ENCODE measurements at regions not wholly inside any gene's neighbourhood (a gene's known extent, or its start where the extent isn't known, plus 50 kb on each side); places are given as distances from the start of the nearest gene placed in this dataset.

- TF ChIP-seq, protein P1, sequence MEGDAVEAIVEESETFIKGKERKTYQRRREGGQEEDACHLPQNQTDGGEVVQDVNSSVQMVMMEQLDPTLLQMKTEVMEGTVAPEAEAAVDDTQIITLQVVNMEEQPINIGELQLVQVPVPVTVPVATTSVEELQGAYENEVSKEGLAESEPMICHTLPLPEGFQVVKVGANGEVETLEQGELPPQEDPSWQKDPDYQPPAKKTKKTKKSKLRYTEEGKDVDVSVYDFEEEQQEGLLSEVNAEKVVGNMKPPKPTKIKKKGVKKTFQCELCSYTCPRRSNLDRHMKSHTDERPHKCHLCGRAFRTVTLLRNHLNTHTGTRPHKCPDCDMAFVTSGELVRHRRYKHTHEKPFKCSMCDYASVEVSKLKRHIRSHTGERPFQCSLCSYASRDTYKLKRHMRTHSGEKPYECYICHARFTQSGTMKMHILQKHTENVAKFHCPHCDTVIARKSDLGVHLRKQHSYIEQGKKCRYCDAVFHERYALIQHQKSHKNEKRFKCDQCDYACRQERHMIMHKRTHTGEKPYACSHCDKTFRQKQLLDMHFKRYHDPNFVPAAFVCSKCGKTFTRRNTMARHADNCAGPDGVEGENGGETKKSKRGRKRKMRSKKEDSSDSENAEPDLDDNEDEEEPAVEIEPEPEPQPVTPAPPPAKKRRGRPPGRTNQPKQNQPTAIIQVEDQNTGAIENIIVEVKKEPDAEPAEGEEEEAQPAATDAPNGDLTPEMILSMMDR (IDR thresholded peaks at IDR 0.05) = no peak
- TF ChIP-seq POLR2A (IDR thresholded peaks at IDR 0.05) = no peak
Observed at GRCh38 chr2:240238201-240238600, 97.7 kb upstream of the OTOS start.
